ENCODE measurements at regions not wholly inside any gene's neighbourhood (a gene's known extent, or its start where the extent isn't known, plus 50 kb on each side); places are given as distances from the start of the nearest gene placed in this dataset.

DNA sequence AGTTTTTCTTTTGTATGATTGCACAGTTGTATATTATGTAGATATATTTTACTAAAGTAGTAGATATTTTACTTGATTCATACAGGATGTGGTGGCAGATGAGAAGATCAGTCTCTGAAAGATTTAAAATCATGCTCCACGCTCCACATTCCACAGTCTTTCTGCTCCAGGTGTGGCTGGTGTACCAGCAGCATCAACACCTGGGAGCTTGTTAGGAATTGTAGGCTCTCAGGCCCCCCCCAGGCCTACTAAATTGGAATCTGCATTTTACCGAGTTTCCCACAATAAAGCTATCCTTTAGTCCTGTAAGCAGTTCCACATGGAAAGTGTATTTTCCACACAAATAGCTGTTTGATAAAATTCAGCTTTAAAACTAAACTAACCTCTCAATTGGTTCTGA is 537.4 kb downstream of the BCKDHB start:
- TF ChIP-seq, protein P1, sequence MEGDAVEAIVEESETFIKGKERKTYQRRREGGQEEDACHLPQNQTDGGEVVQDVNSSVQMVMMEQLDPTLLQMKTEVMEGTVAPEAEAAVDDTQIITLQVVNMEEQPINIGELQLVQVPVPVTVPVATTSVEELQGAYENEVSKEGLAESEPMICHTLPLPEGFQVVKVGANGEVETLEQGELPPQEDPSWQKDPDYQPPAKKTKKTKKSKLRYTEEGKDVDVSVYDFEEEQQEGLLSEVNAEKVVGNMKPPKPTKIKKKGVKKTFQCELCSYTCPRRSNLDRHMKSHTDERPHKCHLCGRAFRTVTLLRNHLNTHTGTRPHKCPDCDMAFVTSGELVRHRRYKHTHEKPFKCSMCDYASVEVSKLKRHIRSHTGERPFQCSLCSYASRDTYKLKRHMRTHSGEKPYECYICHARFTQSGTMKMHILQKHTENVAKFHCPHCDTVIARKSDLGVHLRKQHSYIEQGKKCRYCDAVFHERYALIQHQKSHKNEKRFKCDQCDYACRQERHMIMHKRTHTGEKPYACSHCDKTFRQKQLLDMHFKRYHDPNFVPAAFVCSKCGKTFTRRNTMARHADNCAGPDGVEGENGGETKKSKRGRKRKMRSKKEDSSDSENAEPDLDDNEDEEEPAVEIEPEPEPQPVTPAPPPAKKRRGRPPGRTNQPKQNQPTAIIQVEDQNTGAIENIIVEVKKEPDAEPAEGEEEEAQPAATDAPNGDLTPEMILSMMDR (IDR thresholded peaks at IDR 0.05; ENCODE audit: insufficient read depth, low read depth, low read length, missing control alignments) = no peak
- no peak for DNase-seq (ENCODE audit: low read depth)
- H3K4me3 ChIP-seq (ENCODE audit: low read length) = no peak overlapping the region

DNA sequence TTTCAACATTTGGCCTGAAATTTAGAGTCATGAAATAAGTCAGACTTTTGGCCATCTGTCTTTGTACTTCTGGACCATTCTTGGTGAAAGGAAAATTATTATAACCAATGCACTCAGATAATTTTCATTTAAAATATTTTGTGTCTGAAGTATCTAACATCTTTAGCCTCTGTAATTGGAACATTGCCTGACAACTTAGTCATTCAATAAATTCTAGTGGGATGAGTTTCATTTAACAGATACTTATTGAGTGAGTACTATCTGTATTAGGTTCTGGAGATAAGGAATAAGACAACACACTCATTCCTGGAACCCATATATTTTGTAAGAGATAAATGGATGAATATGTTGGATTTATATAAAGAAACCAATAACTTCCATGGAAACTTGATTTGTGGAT is 536.0 kb downstream of the BCKDHB start:
- TF ChIP-seq, protein P1 (IDR thresholded peaks at IDR 0.05; ENCODE audit: insufficient read depth, low read depth, low read length, missing control alignments) = no peak
- no peak for DNase-seq (ENCODE audit: low read depth)
- no peak overlapping the region for H3K4me3 ChIP-seq (ENCODE audit: low read length)

DNA sequence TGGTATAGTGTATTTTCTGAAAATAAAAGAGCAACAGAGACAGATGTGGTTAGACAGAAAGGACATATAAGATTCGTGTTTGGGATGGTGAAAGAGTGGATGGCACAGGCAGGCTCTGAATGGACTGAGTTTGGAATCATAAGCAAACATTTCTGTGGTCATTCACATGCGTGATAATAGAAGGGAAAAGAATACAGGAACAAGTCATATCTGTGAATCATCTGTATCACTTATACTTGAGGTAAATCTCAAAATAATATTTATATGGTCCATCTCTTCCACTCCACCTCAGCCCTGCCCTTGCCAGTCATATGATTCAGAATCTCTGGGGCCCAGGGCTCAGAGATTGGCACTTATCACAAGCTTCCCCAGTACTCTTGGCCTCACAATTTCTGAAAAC is 535.1 kb downstream of the BCKDHB start:
- H3K4me3 ChIP-seq (ENCODE audit: low read length) = no peak overlapping the region
- DNase-seq (ENCODE audit: low read depth) = peak; percentile 6
- TF ChIP-seq, protein P1 (IDR thresholded peaks at IDR 0.05; ENCODE audit: insufficient read depth, low read depth, low read length, missing control alignments) = no peak

DNA sequence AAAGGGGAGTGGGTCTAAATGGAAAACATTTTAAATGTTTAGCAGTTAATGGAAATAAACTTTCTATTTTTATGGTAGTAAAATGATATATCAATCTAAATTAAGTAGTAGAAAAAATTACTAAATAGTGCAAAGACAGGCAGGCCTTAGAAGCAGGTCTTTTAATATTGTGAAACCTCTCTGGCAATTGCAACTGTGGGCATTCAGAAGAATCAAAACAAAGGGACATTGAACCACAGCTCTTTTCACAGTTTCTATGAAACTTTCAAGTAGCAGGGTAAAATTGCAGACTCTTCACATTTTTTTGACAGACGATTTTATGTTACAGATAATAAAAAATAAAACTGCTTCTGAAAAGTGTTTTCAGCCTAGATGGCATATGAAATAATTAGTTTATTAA is 533.7 kb downstream of the BCKDHB start:
- no peak overlapping the region for H3K4me3 ChIP-seq (ENCODE audit: low read length)
- TF ChIP-seq, protein P1 (IDR thresholded peaks at IDR 0.05; ENCODE audit: insufficient read depth, low read depth, low read length, missing control alignments) = no peak
- no peak for DNase-seq (ENCODE audit: low read depth)

DNA sequence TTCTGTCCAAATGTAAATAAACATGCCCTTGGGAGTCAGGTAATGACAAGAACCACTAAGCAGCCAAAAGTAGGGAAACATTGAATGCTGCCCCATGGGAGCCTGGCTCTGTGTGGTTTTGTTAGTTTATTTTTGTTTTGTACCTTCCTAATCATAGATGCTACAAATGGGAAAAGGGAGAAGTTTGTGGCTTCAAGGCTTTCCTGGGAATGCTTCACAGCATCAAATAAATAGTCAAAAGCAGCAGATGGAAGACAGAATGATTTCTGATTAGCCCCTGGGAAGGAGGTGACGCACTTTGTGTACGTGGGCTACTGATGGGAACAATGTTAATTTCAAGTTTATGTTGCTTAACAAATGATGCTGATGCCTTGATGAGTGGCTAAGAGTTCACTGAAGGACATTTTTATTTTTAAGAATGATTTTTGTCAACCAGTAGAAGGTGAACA is 532.7 kb downstream of the BCKDHB start:
- no peak for DNase-seq (ENCODE audit: low read depth)
- TF ChIP-seq, protein P1 (IDR thresholded peaks at IDR 0.05; ENCODE audit: insufficient read depth, low read depth, low read length, missing control alignments) = no peak
- H3K4me3 ChIP-seq (ENCODE audit: low read length) = no peak overlapping the region

DNA sequence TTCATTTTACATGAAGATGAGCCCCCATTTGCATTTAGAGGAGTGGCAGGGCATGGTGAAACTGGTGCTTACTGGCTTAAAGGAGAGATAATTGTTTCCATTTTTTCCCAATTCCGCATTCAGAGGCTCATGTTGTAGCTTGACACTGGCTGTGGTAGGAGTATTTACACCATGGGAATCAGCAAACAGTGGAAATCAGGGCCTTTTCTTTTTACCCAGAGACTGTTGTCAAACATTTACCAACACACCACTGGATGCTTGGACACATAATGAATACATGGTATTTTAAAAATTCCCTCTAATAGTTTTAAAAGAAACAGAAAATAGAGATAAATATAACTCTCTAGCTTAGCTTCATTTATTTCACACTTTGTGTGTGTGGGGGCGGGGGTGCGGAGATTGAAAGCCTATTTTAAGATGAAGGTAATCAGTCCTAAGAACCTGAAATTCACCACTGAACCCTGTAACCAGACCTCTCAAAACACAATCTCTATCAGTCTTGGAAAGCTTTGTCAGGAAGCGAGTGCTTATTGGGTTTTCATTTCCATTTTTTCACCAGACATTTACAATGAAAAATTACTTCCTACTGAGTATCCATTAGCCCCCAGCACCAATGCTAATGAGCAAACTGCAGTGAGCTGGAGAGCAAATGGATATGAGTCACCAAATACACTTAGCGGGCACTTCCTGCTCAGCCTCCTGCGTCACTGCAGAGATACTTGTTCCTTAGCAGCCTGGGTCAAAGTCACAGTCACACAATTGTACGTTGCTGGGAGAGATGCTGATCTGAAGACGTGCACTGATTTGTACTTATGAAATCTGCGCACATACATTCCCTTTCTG is 532.0 kb downstream of the BCKDHB start:
- H3K4me3 ChIP-seq (ENCODE audit: low read length) = no peak overlapping the region
- DNase-seq (ENCODE audit: low read depth) = peak; percentile 90
- TF ChIP-seq, protein P1 (IDR thresholded peaks at IDR 0.05; ENCODE audit: insufficient read depth, low read depth, low read length, missing control alignments) = no peak

DNA sequence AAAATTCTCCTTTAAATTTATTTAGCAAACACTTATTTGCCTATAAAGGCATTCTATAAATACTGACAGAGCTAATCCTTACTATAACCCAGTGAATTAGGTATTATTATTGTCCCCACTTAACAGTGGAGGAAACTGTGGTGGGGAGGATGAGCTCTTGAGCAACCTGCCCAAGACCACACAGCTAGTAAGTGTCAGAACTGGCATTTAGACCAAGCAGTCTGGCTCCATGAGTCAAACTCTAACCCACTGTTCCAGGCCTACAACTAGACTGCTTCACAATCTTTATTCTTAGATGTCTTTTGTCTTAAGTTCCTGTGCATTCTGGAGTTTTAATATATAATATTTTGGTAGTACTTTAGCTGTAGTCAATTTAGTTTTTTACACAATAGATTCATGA is 530.8 kb downstream of the BCKDHB start:
- peak; percentile 24 for DNase-seq (ENCODE audit: low read depth)
- TF ChIP-seq, protein P1 (IDR thresholded peaks at IDR 0.05; ENCODE audit: insufficient read depth, low read depth, low read length, missing control alignments) = no peak
- H3K4me3 ChIP-seq (ENCODE audit: low read length) = no peak overlapping the region

All from epithelial cell of esophagus (primary cell).